ENCODE measurements at regions not wholly inside any gene's neighbourhood (a gene's known extent, or its start where the extent isn't known, plus 50 kb on each side); places are given as distances from the start of the nearest gene placed in this dataset.

- no peak for TF ChIP-seq TARDBP (IDR thresholded peaks at IDR 0.05)
- no peak for TF ChIP-seq FOXM1 (IDR thresholded peaks at IDR 0.05; ENCODE audit: borderline replicate concordance)
- TF ChIP-seq, protein P1, sequence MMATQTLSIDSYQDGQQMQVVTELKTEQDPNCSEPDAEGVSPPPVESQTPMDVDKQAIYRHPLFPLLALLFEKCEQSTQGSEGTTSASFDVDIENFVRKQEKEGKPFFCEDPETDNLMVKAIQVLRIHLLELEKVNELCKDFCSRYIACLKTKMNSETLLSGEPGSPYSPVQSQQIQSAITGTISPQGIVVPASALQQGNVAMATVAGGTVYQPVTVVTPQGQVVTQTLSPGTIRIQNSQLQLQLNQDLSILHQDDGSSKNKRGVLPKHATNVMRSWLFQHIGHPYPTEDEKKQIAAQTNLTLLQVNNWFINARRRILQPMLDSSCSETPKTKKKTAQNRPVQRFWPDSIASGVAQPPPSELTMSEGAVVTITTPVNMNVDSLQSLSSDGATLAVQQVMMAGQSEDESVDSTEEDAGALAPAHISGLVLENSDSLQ (IDR thresholded peaks at IDR 0.05), result no peak
- TF ChIP-seq FOXK2 (IDR thresholded peaks at IDR 0.05), result no peak
- TF ChIP-seq FOXA1 (IDR thresholded peaks at IDR 0.05), result no peak
- TF ChIP-seq HDGF (IDR thresholded peaks at IDR 0.05; ENCODE audit: borderline replicate concordance), result no peak
- TF ChIP-seq BHLHE40 (IDR thresholded peaks at IDR 0.05; ENCODE audit: borderline replicate concordance), result no peak
- no peak for TF ChIP-seq ARNT (IDR thresholded peaks at IDR 0.05)
Observed at GRCh38 chr10:15427843-15428414, 56.8 kb upstream of the FAM171A1 start.
